ENCODE measurements at regions not wholly inside any gene's neighbourhood (a gene's known extent, or its start where the extent isn't known, plus 50 kb on each side); places are given as distances from the start of the nearest gene placed in this dataset.

DNA sequence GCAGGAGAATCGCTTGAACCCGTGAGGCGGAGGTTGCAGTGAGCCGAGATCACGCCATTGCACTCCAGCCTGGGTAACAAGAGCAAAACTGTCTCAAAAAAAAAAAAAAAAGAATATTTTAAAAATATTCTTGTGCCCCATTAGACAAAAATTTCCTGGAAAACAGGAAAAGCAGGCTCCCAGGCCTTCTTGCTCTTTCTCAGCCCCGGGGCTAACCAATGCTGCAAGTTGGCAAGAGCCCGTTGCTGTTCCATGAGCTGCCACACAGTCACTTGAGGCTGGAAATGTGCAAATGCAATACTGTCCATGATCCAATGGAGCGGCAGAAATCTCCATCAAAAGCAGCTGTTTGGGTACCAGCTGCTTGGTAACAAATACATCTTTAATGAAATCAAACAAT, 994.7 kb downstream of the VRK1 start:
- no peak for DNase-seq
- no peaks in the 10 kb centered on the region for H3K4me1 ChIP-seq (ENCODE audit: control insufficient read depth in 2 of 3, insufficient read depth in 2 of 3, low read depth in 1 of 3, low read length in 3 of 3)
- no peaks in the 10 kb centered on the region for H3K9me3 ChIP-seq (ENCODE audit: control insufficient read depth in 2 of 3, insufficient read depth in 1 of 3, low read length in 3 of 3)
- no peak overlapping the region for H3K27ac ChIP-seq (ENCODE audit: low read depth in 2 of 2, low read length in 2 of 2)
- intact Hi-C loops (cut with DNase I) = no loop called here
- TF ChIP-seq, protein P1, sequence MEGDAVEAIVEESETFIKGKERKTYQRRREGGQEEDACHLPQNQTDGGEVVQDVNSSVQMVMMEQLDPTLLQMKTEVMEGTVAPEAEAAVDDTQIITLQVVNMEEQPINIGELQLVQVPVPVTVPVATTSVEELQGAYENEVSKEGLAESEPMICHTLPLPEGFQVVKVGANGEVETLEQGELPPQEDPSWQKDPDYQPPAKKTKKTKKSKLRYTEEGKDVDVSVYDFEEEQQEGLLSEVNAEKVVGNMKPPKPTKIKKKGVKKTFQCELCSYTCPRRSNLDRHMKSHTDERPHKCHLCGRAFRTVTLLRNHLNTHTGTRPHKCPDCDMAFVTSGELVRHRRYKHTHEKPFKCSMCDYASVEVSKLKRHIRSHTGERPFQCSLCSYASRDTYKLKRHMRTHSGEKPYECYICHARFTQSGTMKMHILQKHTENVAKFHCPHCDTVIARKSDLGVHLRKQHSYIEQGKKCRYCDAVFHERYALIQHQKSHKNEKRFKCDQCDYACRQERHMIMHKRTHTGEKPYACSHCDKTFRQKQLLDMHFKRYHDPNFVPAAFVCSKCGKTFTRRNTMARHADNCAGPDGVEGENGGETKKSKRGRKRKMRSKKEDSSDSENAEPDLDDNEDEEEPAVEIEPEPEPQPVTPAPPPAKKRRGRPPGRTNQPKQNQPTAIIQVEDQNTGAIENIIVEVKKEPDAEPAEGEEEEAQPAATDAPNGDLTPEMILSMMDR (IDR thresholded peaks at IDR 0.05; ENCODE audit: borderline replicate concordance, extremely low read depth, insufficient read depth) = no peak
- no peak overlapping the region for H3K4me3 ChIP-seq (ENCODE audit: low read length in 3 of 3)
- no peaks in the 10 kb centered on the region for H3K36me3 ChIP-seq (ENCODE audit: control insufficient read depth in 2 of 3, insufficient read depth in 3 of 3, low read length in 3 of 3)
- no peak for FAIRE-seq
- no peak overlapping the region for H3K9ac ChIP-seq (ENCODE audit: low read length in 3 of 3)
- no peaks in the 10 kb centered on the region for H3K27me3 ChIP-seq (ENCODE audit: control insufficient read depth, insufficient read depth, low read length)

GRCh38 chr14:97796511-97796910, 999.3 kb downstream of the VRK1 start:
- Histone ChIP-seq H3K9me3 (ENCODE audit: control insufficient read depth in 2 of 3, insufficient read depth in 1 of 3, low read length in 3 of 3) (no peaks in the 10 kb centered on the region), H3K9ac (ENCODE audit: low read length in 3 of 3) (no peak overlapping the region), H3K4me1 (ENCODE audit: control insufficient read depth in 2 of 3, insufficient read depth in 2 of 3, low read depth in 1 of 3, low read length in 3 of 3) (no peaks in the 10 kb centered on the region), H3K27ac (ENCODE audit: low read depth in 2 of 2, low read length in 2 of 2) (no peak overlapping the region), H3K4me3 (ENCODE audit: low read length in 3 of 3) (no peak overlapping the region), H3K27me3 (ENCODE audit: control insufficient read depth, insufficient read depth, low read length) (no peaks in the 10 kb centered on the region), H3K36me3 (ENCODE audit: control insufficient read depth in 2 of 3, insufficient read depth in 3 of 3, low read length in 3 of 3) (no peaks in the 10 kb centered on the region)
- TF ChIP-seq, protein P1 (IDR thresholded peaks at IDR 0.05; ENCODE audit: borderline replicate concordance, extremely low read depth, insufficient read depth) = no peak
- FAIRE-seq (no peak), DNase-seq (no peak)
- intact Hi-C loops (cut with DNase I) = no loop called here

DNA sequence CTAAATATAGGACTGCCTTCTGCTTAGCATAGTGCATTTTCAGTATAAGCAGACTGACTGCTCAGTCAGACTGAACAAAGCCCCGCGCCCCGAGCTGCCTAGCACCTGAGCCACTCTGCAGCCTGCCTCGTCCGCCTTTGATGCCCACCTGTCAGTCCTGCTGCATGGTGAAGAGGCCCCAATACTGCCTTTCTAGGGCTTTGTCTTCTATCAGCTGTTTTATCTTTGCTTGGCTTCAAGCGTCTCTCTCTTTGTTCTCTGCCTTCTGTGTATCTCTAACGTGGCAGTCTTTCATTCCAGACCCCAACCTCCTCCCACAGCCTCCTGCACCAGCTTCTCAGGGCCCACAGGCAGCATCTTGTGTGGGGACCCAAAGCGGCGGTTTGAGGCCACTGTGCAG, 1001.0 kb downstream of the VRK1 start:
- no peak for DNase-seq
- FAIRE-seq = no peak
- Histone ChIP-seq H3K4me1 (ENCODE audit: control insufficient read depth in 2 of 3, insufficient read depth in 2 of 3, low read depth in 1 of 3, low read length in 3 of 3) (no peaks in the 10 kb centered on the region), H3K9me3 (ENCODE audit: control insufficient read depth in 2 of 3, insufficient read depth in 1 of 3, low read length in 3 of 3) (no peaks in the 10 kb centered on the region), H3K4me3 (ENCODE audit: low read length in 3 of 3) (no peak overlapping the region), H3K9ac (ENCODE audit: low read length in 3 of 3) (no peak overlapping the region), H3K27ac (ENCODE audit: low read depth in 2 of 2, low read length in 2 of 2) (no peak overlapping the region), H3K36me3 (ENCODE audit: control insufficient read depth in 2 of 3, insufficient read depth in 3 of 3, low read length in 3 of 3) (no peaks in the 10 kb centered on the region), H3K27me3 (ENCODE audit: control insufficient read depth, insufficient read depth, low read length) (no peaks in the 10 kb centered on the region)
- intact Hi-C loops (cut with DNase I) = no loop called here
- TF ChIP-seq, protein P1 (IDR thresholded peaks at IDR 0.05; ENCODE audit: borderline replicate concordance, extremely low read depth, insufficient read depth) = no peak

Data from kidney (tissue), 13 donors.